ENCODE measurements at regions not wholly inside any gene's neighbourhood (a gene's known extent, or its start where the extent isn't known, plus 50 kb on each side); places are given as distances from the start of the nearest gene placed in this dataset.

DNA sequence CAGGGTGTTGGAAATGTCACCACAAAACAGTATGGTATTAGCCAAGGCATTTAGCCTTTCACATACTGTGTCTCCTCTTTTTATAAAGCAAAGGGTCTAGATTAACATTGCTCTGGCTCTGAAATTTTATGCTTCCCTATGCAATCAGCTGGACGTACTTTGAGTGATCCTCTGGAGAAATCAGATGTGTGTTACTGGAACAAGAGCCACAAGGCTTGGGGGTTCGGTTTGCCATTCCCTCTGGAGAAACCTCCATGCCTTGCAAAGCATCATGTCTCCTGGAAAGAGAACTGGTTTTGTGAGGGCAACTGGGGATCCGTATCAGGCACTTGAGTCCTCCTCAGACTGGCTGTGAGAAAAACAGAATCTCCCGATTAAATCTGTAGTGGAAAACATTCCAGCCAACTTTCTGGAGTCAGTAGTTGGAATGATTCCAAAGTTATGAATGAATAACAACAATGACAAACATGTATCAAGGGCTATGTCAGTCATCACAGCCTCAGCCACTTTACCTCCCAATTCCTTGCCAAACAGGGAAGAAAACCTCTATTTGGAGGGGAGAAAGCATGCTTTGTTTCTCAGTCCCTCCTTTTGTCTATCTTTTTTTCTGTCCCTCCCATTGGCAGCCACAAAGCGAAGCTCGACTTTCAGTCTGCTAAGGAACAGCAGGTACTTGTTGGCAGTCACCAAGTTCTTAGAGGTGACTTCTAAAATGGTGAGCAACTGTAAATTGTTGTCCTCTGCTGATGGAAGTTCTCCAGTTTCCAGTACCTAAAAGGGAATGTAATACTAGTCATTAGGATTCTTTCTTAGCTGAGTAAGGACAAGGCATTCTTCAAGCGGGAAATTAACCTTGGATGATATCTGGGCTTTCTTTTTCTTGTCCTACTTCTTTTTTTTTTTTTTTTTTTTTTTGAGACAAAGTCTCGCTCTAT, 864.8 kb upstream of the AUTS2 start:
- no peak for ATAC-seq (replicated peaks)
- peaks cover 10 to 12% of the 10 kb centered on the region in 2 donors for H3K9me3 Mint-ChIP-seq
- no peaks in the 10 kb centered on the region for H3K27me3 Mint-ChIP-seq
- H3K4me1 Mint-ChIP-seq (ENCODE audit: low read depth in 2 of 2) = no peaks in the 10 kb centered on the region
- H3K4me3 Mint-ChIP-seq = no peak overlapping the region
- no peaks in the 10 kb centered on the region for H3K36me3 Mint-ChIP-seq (ENCODE audit: insufficient read depth)
- no peak for DNase-seq
- H3K27ac Mint-ChIP-seq = no peak overlapping the region

DNA sequence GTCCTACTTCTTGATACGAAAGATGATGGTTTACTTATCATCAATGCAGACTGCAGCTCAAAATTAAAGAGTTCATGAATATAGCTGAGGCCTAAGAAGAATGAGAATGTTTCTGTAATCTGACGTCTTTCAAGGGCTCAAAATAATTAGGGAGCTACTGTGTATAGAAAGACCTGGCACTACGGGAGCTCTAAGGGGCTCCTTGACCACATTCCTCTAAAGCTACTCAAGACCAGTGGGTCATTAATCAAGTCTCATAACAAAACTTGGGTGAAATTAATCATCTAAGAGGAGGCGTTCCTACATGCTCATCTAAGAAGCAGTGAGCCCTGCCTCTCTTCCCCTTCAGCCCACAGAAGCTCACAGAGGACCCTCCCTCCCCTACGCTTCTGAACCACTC, 863.8 kb upstream of the AUTS2 start:
- Mint-ChIP-seq H3K27me3 (no peaks in the 10 kb centered on the region), H3K9me3 (peaks cover 10 to 13% of the 10 kb centered on the region in 2 donors), H3K36me3 (ENCODE audit: insufficient read depth) (no peaks in the 10 kb centered on the region), H3K4me3 (no peak overlapping the region), H3K4me1 (ENCODE audit: low read depth in 2 of 2) (no peaks in the 10 kb centered on the region), H3K27ac (no peak overlapping the region)
- ATAC-seq (replicated peaks) = no peak
- DNase-seq = no peak

DNA sequence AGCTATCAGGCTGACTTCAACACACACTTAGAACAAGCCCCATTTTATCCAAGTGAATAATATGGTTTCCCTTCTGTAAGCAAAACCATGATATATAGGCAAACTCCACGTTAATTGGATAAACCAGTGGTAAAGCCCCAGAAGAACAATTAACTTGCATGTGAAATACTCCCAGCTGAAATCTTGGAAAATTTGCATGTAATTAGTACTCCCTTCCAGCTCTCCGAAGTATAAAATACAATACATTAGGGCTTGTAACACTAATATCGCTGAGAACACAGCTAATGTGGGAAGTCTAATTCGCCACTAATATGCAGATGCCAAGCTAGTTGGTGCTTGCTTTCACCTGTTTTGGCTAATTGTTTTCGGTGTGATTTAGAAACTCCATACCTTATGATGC, 859.0 kb upstream of the AUTS2 start:
- DNase-seq (no peak), ATAC-seq (replicated peaks) (no peak)
- Mint-ChIP-seq H3K9me3 (peaks cover 10 to 11% of the 10 kb centered on the region in 2 donors), H3K27ac (no peak overlapping the region), H3K4me1 (ENCODE audit: low read depth in 2 of 2) (no peaks in the 10 kb centered on the region), H3K36me3 (ENCODE audit: insufficient read depth) (no peaks in the 10 kb centered on the region), H3K4me3 (no peak overlapping the region), H3K27me3 (no peaks in the 10 kb centered on the region)

DNA sequence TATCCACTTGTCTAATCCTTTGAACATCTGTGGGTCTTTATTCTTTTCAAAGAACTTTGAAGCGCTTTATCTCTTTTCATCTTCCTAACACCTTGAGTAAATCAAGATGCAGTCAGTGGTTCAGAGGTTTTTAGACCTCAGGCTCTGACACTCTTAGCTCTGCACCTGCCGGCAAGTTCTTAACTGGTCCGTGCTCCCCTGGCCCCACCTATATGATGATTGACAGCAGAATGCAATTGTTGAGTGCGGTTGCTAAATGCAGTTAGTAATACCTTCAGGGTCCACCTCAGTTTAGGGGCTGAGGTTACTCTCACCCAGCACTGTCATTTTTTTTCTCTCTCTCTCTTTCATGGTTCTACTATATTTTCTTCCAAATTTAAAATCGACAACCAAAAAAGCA, 854.2 kb upstream of the AUTS2 start:
- no peak for ATAC-seq (replicated peaks)
- H3K27ac Mint-ChIP-seq = no peak overlapping the region
- DNase-seq = no peak
- no peaks in the 10 kb centered on the region for H3K4me1 Mint-ChIP-seq (ENCODE audit: low read depth in 2 of 2)
- H3K36me3 Mint-ChIP-seq (ENCODE audit: insufficient read depth) = no peaks in the 10 kb centered on the region
- no peaks in the 10 kb centered on the region for H3K27me3 Mint-ChIP-seq
- no peak overlapping the region for H3K4me3 Mint-ChIP-seq
- peaks cover 2% of the 10 kb centered on the region in 2 donors for H3K9me3 Mint-ChIP-seq

DNA sequence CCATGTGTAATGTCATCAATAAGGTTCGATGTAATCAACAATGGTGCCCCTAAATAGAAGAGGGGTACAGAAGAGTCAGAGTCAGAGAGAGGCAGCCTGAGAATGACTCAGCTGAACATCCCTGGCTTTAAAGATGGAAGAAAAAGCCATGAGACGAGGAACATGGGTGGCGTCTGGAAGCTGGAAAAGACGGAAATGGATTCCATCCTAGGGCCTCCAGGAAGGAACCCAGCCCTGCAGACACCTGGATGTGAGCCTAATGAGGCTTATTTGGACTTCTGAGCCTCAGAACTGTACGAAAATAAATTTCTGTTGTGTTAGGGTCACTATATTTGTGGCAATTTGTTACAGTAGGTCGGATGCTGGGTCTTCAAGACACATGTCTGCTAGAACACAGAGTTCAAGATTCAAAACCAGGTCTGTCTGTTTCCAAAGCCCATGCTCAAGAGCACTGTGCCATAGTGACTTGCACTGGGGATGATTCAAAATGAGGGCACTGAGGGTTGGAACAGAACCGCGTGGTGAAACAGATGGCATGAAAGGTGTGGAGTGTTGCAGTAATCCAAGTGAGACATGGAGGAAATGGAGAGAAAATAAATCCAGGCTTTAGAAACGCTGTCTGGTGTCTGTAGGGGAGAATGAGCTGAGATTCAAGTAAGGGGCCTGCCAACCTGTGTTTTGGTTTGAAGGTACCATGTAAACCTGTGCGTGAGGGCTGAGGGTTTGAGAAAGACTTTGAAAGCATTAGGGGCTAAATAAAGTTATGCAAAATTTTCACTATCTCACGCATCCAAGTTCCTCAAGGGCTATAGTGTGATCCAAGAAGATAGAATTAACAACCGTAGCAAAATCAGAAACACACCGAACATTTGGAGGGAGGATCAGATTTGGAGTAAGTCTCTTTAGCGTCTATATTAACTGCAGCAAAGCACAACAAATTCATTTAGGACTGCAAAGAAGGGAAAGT, 849.1 kb upstream of the AUTS2 start:
- Mint-ChIP-seq H3K27me3 (no peaks in the 10 kb centered on the region), H3K36me3 (ENCODE audit: insufficient read depth) (no peaks in the 10 kb centered on the region), H3K9me3 (peaks cover 5 to 6% of the 10 kb centered on the region in 2 donors), H3K4me3 (no peak overlapping the region), H3K27ac (no peak overlapping the region), H3K4me1 (ENCODE audit: low read depth in 2 of 2) (no peaks in the 10 kb centered on the region)
- DNase-seq (no peak), ATAC-seq (replicated peaks) (no peak)

DNA sequence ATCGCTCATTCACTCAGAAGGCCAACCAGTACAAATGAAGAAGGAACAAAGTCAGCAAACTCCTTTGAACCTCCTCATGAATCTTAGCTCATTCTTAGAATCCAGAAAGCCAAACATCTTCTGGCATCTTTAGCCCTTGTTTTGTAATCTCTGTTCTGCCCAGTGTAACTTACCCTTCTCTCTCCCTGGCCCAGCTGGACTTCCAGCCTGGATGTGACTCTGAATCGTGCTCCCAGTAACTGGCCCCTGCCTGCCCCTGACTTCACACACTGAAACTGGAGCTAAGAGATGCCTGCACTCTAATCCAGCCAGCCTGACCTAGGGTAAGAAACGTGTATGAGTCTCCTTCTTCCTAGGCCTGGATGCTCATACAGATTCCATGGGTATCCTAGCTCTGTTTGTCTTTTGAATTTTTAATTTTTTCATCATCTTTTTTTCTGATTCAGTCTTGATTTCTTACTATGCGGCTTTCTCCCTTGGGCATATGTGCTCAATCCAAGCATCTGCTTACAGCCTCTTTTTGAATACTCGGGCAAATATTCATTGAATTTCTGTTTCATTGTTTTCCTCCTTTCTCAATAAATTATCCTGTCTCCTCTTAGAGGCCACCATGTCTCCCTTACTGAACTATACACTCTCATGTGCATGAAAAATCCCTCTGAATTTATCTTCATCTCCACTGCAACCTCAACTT, 845.6 kb upstream of the AUTS2 start:
- ATAC-seq (replicated peaks) = no peak
- DNase-seq = no peak
- no peaks in the 10 kb centered on the region for H3K4me1 Mint-ChIP-seq (ENCODE audit: low read depth in 2 of 2)
- peaks cover 5 to 6% of the 10 kb centered on the region in 2 donors for H3K9me3 Mint-ChIP-seq
- H3K27ac Mint-ChIP-seq = no peak overlapping the region
- H3K36me3 Mint-ChIP-seq (ENCODE audit: insufficient read depth) = no peaks in the 10 kb centered on the region
- H3K27me3 Mint-ChIP-seq = no peaks in the 10 kb centered on the region
- no peak overlapping the region for H3K4me3 Mint-ChIP-seq

DNA sequence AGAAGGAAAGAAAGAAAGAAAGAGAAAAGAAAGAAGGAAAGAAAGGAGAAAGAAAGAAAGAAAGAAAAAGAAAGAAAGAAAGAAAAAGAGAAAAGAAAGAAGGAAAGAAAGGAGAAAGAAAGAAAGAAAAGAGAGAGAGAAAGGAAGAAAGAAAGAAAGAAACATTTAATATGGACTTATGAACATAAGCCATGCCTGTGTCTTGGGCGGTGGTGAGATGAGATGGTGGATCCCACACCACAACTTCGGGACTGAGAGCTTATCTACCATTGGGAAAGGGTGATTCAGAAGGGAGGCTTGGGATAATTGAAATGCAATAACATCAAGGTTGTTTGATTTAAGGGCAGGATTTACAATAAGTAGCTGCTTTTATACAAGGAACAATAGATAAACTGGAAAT, 843.9 kb upstream of the AUTS2 start:
- no peak for ATAC-seq (replicated peaks)
- H3K4me1 Mint-ChIP-seq (ENCODE audit: low read depth in 2 of 2) = no peaks in the 10 kb centered on the region

DNA sequence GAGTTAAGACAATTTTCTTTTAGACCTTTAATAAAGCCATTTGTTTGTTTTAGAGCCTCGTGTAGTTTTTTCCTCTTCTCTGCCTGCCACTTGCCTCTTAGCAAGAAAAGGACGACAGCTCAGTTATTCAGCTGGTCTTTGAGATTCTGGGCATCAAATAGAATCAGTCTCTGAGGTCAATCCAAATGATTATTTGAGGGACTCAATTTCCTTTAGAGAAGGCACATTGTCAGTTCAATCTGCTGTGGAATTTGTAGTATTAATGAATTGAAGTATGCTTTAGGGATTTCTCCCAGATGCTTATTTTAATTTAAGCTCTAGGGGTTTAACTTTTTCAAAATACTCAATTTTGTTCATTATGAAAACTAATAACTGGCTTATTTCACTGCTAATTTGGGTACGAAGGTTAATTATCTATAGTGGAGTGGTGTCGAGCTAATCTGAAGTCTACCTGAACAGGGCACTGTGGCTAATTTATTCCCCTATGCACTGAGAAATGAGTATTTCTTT, 841.2 kb upstream of the AUTS2 start:
- ATAC-seq (replicated peaks) = no peak
- H3K4me1 Mint-ChIP-seq (ENCODE audit: low read depth in 2 of 2) = no peaks in the 10 kb centered on the region
- no peak for DNase-seq
- no peak overlapping the region for H3K4me3 Mint-ChIP-seq
- peaks cover 0 to 3% of the 10 kb centered on the region in 2 donors for H3K9me3 Mint-ChIP-seq
- no peaks in the 10 kb centered on the region for H3K36me3 Mint-ChIP-seq (ENCODE audit: insufficient read depth)
- H3K27me3 Mint-ChIP-seq = no peaks in the 10 kb centered on the region
- H3K27ac Mint-ChIP-seq = no peak overlapping the region

More for the DNA sequence above, 843.9 kb upstream of the AUTS2 start:
- Mint-ChIP-seq H3K27ac (no peak overlapping the region), H3K9me3 (peaks cover 0 to 3% of the 10 kb centered on the region in 2 donors), H3K36me3 (ENCODE audit: insufficient read depth) (no peaks in the 10 kb centered on the region), H3K27me3 (no peaks in the 10 kb centered on the region), H3K4me3 (no peak overlapping the region)
- no peak for DNase-seq

DNA sequence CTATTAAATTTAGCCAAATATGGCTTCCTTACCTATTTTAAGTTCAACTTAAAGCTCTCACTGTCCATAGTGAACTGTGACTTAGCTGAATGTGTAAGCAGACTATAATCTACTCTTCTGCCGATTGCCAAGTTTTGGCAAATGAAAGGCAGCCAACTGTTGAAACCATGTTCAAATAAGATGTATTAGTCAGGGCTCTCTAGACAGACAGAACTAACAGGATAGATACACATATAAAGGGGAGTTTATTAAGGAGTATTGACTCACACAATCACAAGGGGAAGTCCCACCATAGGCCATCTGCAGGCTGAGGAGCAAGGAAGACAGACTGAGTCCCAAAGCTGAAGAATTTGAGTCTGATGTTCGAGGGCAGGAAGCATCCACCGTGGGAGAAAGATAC, 837.7 kb upstream of the AUTS2 start:
- no peak for DNase-seq

DNA sequence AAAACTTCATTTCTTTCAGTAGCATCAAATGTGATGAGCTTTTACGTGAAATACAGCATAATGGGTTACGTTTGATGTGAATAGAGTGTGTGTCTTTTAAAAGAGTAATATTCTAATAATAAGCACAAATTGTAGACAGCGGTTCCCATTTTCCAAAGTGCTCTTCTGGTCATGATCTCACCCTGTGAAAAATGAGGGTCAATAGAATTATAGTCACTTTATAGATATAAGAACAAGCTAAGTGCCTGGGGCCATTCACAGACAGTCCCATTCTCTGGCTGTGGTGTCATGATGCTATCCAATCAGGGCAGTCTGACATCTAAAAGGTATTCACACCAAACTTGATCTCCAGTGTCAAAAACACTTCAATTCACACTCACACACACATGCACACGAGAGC, 830.8 kb upstream of the AUTS2 start:
- H3K36me3 Mint-ChIP-seq (ENCODE audit: insufficient read depth) = no peaks in the 10 kb centered on the region
- H3K4me1 Mint-ChIP-seq (ENCODE audit: low read depth in 2 of 2) = no peaks in the 10 kb centered on the region
- ATAC-seq (replicated peaks) (no peak), DNase-seq (no peak)
- no peaks in the 10 kb centered on the region for H3K27me3 Mint-ChIP-seq
- no peak overlapping the region for H3K27ac Mint-ChIP-seq
- H3K9me3 Mint-ChIP-seq = peaks cover 5 to 8% of the 10 kb centered on the region in 2 donors
- no peak overlapping the region for H3K4me3 Mint-ChIP-seq

More for the DNA sequence above, 837.7 kb upstream of the AUTS2 start:
- Mint-ChIP-seq H3K9me3 (peaks cover 3 to 8% of the 10 kb centered on the region in 2 donors), H3K27ac (no peak overlapping the region), H3K4me3 (no peak overlapping the region), H3K4me1 (ENCODE audit: low read depth in 2 of 2) (no peaks in the 10 kb centered on the region), H3K36me3 (ENCODE audit: insufficient read depth) (no peaks in the 10 kb centered on the region), H3K27me3 (no peaks in the 10 kb centered on the region)
- ATAC-seq (replicated peaks) = no peak

DNA sequence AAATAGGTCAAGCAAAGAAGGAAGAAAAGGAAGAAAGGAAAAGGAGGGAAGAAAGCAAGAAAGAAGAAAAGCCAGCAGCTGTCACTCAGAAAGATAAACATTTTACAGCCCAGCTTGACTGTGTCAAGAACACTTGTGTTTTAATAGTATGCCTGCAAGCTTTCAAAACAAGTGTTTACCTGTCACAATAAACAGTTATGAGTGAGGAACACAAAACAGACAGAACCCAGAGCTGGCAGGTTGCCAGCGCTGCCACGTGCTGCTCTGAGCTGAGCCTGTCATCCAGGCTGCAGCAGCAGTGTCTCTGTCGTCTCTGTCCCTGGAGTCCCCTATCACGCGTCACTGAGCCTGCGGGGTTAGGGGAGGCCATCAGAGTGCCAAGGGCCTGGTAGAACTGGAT, 827.6 kb upstream of the AUTS2 start:
- no peak for ATAC-seq (replicated peaks)
- H3K4me3 Mint-ChIP-seq = no peak overlapping the region
- no peaks in the 10 kb centered on the region for H3K36me3 Mint-ChIP-seq (ENCODE audit: insufficient read depth)
- H3K9me3 Mint-ChIP-seq = peaks cover 0 to 2% of the 10 kb centered on the region in 2 donors
- H3K27ac Mint-ChIP-seq = no peak overlapping the region
- no peaks in the 10 kb centered on the region for H3K27me3 Mint-ChIP-seq
- no peaks in the 10 kb centered on the region for H3K4me1 Mint-ChIP-seq (ENCODE audit: low read depth in 2 of 2)
- no peak for DNase-seq

DNA sequence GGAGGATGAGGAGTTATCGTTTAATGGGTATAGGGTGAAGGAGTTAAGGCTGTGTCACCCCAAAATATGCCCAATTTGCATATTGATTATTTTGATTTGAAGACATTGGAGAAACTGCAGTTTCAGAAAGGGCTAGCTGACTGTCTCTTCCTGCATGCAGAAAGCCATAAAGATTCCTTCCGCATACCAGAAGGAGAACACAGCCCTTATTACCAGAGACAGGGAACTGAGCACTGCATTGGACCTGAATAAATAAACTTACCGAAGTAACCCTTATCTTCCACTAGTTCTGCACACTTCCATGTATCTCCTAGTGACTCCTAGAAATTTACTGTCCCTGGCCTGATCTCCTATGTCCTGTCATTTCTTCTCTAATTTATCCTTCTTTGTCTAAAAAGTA, 821.9 kb upstream of the AUTS2 start:
- Mint-ChIP-seq H3K27me3 (no peaks in the 10 kb centered on the region), H3K36me3 (ENCODE audit: insufficient read depth) (no peaks in the 10 kb centered on the region), H3K4me3 (no peak overlapping the region), H3K27ac (no peak overlapping the region), H3K9me3 (no peaks in the 10 kb centered on the region), H3K4me1 (ENCODE audit: low read depth in 2 of 2) (no peaks in the 10 kb centered on the region)
- DNase-seq (no peak), ATAC-seq (replicated peaks) (no peak)

DNA sequence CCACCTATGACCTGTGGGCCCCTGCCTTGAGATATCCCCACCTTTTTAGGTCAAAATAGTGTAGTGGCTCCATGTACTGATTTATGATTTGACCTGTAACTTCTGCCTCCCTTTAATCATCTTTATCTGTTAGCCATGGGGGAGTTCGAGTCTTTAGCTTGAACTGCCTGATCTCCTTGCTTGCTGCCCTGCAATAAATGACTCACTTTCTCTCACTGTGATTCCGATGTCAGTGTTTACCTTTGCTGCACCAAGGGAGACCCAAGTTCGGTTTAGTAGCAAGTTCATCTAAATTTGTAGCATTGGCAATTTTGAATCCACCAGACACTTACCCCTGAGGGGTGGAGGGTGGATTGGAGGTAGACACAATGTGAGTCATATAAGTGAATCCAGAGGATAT, 814.6 kb upstream of the AUTS2 start:
- Mint-ChIP-seq H3K9me3 (peaks cover 0 to 4% of the 10 kb centered on the region in 2 donors), H3K36me3 (ENCODE audit: insufficient read depth) (no peaks in the 10 kb centered on the region), H3K4me1 (ENCODE audit: low read depth in 2 of 2) (peaks cover 0 to 4% of the 10 kb centered on the region in 2 donors), H3K4me3 (no peak overlapping the region), H3K27ac (no peak overlapping the region), H3K27me3 (no peaks in the 10 kb centered on the region)
- ATAC-seq (replicated peaks) (no peak), DNase-seq (no peak)

Data from effector memory CD8-positive, alpha-beta T cell (primary cell).